ENCODE measurements at regions not wholly inside any gene's neighbourhood (a gene's known extent, or its start where the extent isn't known, plus 50 kb on each side); places are given as distances from the start of the nearest gene placed in this dataset.
"Not testable (repeated sequence)": the region's sequence is repeated elsewhere in the genome, so short reads cannot be mapped to it uniquely, and the experiment has no call there.

GRCh38 chr7:19982841-19983835, 209.7 kb upstream of the TMEM196 start:
- Histone ChIP-seq H3K27me3 (ENCODE audit: insufficient read depth, low read length) (no peaks in the 10 kb centered on the region), H3K4me1 (ENCODE audit: insufficient read depth, low read length) (no peaks in the 10 kb centered on the region; the same call in 1 of the 2 replicates), H3K4me3 (ENCODE audit: low read length) (no peak overlapping the region), H3K9me3 (ENCODE audit: insufficient read depth, low read depth, low read length) (no peaks in the 10 kb centered on the region; the same call in none of the 2 replicates), H3K27ac (ENCODE audit: low read length) (no peak overlapping the region), H3K9ac (ENCODE audit: low read depth, low read length) (no peak overlapping the region), H3K36me3 (ENCODE audit: insufficient read depth, low read depth, low read length) (no peaks in the 10 kb centered on the region)

- H3K4me3 ChIP-seq (ENCODE audit: low read length), result no peak overlapping the region
- H3K9ac ChIP-seq (ENCODE audit: low read depth, low read length), result no peak overlapping the region
- H3K36me3 ChIP-seq (ENCODE audit: insufficient read depth, low read depth, low read length), result no peaks in the 10 kb centered on the region
- H3K9me3 ChIP-seq (ENCODE audit: insufficient read depth, low read depth, low read length), result no peaks in the 10 kb centered on the region
- no peak overlapping the region for H3K27ac ChIP-seq (ENCODE audit: low read length)
- peaks cover 3% of the 10 kb centered on the region; the same call in 1 of the 2 replicates for H3K4me1 ChIP-seq (ENCODE audit: insufficient read depth, low read length)
- no peaks in the 10 kb centered on the region for H3K27me3 ChIP-seq (ENCODE audit: insufficient read depth, low read length)
These were observed 200.2 kb upstream of the TMEM196 start for GRCh38 chr7:19973581-19973980.

DNA sequence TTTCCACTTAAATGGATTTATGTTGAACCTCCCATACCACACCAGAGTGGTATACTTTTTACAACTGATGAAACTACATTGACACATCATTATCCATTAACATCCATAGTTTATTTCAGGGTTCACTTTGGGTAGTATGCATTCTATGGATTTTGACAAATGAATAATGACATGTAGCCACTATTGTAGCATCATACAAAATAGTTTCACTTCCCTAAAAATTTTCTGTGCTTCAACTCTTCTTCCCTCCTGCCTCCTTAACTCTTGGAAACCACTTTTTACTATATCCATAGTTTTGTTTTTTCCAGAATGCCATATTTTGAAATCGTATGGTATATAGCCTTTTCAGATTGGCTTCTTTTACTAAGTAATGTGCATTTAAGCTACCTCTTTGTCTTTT, 199.5 kb upstream of the TMEM196 start:
- Histone ChIP-seq H3K27me3 (ENCODE audit: insufficient read depth, low read length) (no peaks in the 10 kb centered on the region), H3K9me3 (ENCODE audit: insufficient read depth, low read depth, low read length) (no peaks in the 10 kb centered on the region)

DNA sequence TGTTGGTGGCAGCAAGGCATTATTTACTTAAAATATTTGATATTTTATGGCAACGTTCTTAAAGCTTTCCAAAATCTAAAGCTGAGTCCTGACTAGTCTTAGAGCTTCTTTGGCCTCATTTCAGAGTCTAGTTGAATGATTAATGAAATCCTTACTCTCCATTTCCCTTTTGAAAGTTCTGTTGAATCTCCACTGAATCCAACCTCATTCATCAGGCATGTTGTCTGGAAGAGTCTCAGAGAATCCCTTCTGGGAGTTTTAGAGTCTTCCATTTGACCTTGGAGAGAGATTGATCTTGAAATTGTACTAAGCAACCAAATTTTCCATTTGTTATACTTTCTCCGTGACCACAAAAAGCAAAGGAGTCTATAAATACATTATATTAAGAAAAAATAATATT, 198.5 kb upstream of the TMEM196 start:
- H3K9me3 ChIP-seq (ENCODE audit: insufficient read depth, low read depth, low read length), result no peaks in the 10 kb centered on the region
- no peaks in the 10 kb centered on the region for H3K36me3 ChIP-seq (ENCODE audit: insufficient read depth, low read depth, low read length)
- no peak overlapping the region for H3K4me3 ChIP-seq (ENCODE audit: low read length)
- H3K9ac ChIP-seq (ENCODE audit: low read depth, low read length), result no peak overlapping the region
- H3K27me3 ChIP-seq (ENCODE audit: insufficient read depth, low read length), result no peaks in the 10 kb centered on the region
- H3K4me1 ChIP-seq (ENCODE audit: insufficient read depth, low read length), result peaks cover 3% of the 10 kb centered on the region; the same call in 1 of the 2 replicates
- no peak overlapping the region for H3K27ac ChIP-seq (ENCODE audit: low read length)

More for the DNA sequence above, 199.5 kb upstream of the TMEM196 start:
- no peaks in the 10 kb centered on the region for H3K36me3 ChIP-seq (ENCODE audit: insufficient read depth, low read depth, low read length)
- no peak overlapping the region for H3K4me3 ChIP-seq (ENCODE audit: low read length)
- H3K27ac ChIP-seq (ENCODE audit: low read length), result no peak overlapping the region
- H3K4me1 ChIP-seq (ENCODE audit: insufficient read depth, low read length), result peaks cover 3% of the 10 kb centered on the region; the same call in 1 of the 2 replicates
- H3K9ac ChIP-seq (ENCODE audit: low read depth, low read length), result no peak overlapping the region

DNA sequence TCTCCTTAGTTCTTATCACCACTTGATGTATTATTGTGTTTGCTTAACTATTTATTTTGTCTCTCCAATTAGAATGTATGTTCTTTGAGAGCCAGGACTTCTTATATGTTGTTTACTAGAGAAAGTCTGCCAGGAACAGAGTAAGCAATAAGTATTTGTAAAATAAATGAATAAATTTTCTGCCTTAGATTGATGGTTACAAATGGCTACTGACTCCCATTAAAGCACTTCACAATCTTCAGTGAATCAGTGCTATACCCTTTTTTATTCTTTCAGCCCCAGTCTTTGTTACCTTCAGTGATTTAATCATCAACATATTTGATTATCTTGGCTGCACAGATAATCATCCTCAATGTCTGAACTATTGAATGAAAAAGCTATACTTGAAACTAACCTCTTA, 197.1 kb upstream of the TMEM196 start:
- no peak overlapping the region for H3K27ac ChIP-seq (ENCODE audit: low read length)
- no peaks in the 10 kb centered on the region for H3K27me3 ChIP-seq (ENCODE audit: insufficient read depth, low read length)
- no peak overlapping the region for H3K4me3 ChIP-seq (ENCODE audit: low read length)
- H3K9ac ChIP-seq (ENCODE audit: low read depth, low read length), result no peak overlapping the region
- H3K9me3 ChIP-seq (ENCODE audit: insufficient read depth, low read depth, low read length), result no peaks in the 10 kb centered on the region
- H3K36me3 ChIP-seq (ENCODE audit: insufficient read depth, low read depth, low read length), result no peaks in the 10 kb centered on the region
- H3K4me1 ChIP-seq (ENCODE audit: insufficient read depth, low read length), result peaks cover 3% of the 10 kb centered on the region; the same call in 1 of the 2 replicates

DNA sequence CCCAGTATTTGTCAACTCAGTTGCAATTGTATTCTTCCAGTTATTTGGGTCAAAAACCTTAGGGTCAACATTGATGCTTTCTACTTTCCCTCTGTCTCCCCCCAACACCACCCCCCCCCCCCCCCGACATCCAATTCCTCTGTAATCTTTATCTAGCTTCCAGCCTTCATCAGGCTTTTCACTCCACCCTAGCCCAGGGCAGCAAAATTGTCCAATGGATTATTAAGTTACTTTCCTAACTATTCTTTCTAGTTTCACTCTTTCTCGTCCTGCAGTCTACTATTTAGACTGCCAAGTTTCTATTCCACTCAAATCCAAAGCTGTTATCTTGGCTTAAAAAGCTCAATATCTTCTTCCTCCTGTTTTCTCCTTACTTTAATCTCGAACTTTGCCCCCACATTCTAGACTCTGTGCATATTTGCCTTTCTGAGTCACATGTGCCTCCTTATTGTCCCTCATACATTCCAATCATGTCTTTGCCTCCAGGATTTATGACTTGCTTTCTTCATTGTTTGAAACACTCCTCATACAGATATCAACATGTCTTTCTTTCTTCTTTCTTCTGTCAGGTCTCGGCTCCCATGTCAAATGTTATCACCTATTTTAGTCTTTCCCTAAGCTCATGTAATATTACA, 196.6 kb upstream of the TMEM196 start:
- H3K4me3 ChIP-seq (ENCODE audit: low read length), result no peak overlapping the region
- H3K4me1 ChIP-seq (ENCODE audit: insufficient read depth, low read length), result peaks cover 3% of the 10 kb centered on the region; the same call in 1 of the 2 replicates
- H3K36me3 ChIP-seq (ENCODE audit: insufficient read depth, low read depth, low read length), result no peaks in the 10 kb centered on the region
- H3K9ac ChIP-seq (ENCODE audit: low read depth, low read length), result no peak overlapping the region
- H3K27me3 ChIP-seq (ENCODE audit: insufficient read depth, low read length), result no peaks in the 10 kb centered on the region
- H3K9me3 ChIP-seq (ENCODE audit: insufficient read depth, low read depth, low read length), result no peaks in the 10 kb centered on the region
- no peak overlapping the region for H3K27ac ChIP-seq (ENCODE audit: low read length)

DNA sequence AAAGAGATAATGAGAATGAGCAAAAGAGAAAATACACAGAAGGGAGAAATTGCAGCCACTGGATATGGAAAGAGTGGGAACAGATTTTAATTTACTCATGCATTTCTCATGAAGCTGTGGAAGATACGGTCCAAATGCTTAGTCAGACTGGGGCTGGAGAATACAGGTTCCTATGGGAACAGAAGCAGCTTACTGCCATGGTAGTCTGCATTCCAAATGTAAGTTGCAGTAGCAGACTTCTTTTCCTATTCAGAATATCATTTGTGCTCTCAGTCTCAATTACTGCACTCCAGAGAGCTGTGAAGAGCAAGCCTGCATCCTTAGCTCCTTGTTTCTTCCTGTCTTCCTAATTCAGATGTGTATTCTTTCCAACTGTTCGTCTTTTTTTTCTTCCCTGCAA, 190.8 kb upstream of the TMEM196 start:
- Histone ChIP-seq H3K36me3 (ENCODE audit: insufficient read depth, low read depth, low read length) (no peaks in the 10 kb centered on the region; the same call in 1 of the 2 replicates), H3K4me3 (ENCODE audit: low read length) (no peak overlapping the region), H3K9me3 (ENCODE audit: insufficient read depth, low read depth, low read length) (no peaks in the 10 kb centered on the region), H3K27me3 (ENCODE audit: insufficient read depth, low read length) (no peaks in the 10 kb centered on the region), H3K27ac (ENCODE audit: low read length) (no peak overlapping the region), H3K4me1 (ENCODE audit: insufficient read depth, low read length) (no peaks in the 10 kb centered on the region), H3K9ac (ENCODE audit: low read depth, low read length) (no peak overlapping the region)

DNA sequence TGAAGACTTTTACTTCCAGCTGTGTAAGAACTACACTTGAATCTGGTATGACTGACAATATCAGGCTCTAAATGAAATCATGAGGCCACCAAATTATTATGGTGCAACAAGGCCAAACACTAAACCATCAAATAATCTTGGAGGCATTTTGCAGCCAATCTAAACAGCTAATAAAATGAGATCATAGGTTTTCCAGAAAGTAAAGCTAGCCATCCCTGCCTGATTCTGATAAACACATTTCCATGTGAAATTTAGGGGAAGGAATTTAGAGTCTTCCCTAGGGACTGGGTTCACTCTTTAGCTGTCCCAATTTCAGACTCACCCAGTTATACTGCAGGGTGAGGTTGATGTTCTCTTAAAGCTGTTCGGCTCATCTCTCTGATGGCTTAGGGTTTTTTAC, 190.3 kb upstream of the TMEM196 start:
- Histone ChIP-seq H3K4me3 (ENCODE audit: low read length) (no peak overlapping the region), H3K9me3 (ENCODE audit: insufficient read depth, low read depth, low read length) (no peaks in the 10 kb centered on the region), H3K9ac (ENCODE audit: low read depth, low read length) (no peak overlapping the region), H3K36me3 (ENCODE audit: insufficient read depth, low read depth, low read length) (no peaks in the 10 kb centered on the region; the same call in 1 of the 2 replicates), H3K4me1 (ENCODE audit: insufficient read depth, low read length) (no peaks in the 10 kb centered on the region), H3K27me3 (ENCODE audit: insufficient read depth, low read length) (no peaks in the 10 kb centered on the region), H3K27ac (ENCODE audit: low read length) (no peak overlapping the region)

DNA sequence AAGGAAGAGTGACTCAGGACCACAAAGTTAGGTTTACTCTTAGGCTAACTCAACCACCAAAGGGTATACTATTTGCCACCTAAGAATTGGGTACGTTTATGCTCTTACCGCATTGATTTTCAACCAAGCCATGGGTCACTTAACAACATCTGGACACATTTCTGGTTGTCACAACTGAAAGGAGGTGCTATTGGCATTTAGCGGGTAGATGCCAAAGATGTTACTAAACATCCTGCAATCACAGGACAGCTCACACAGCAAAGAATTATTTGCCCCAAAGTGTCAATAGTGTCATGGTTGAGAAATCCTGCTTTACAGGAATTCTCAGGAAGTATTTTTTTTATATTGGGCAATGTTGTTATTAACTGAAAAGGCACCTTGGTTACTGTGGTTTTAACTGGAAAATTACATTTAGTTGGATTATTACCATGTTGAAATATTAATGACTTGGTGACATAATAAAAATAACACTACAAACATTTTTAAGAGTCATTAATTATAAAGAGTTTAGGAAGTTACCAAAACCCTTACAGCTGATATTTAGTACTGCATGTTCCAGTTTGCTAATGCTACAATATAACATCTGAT, 185.0 kb upstream of the TMEM196 start:
- Histone ChIP-seq H3K27ac (ENCODE audit: low read length) (no peak overlapping the region), H3K36me3 (ENCODE audit: insufficient read depth, low read depth, low read length) (peaks cover 9% of the 10 kb centered on the region; the same call in 1 of the 2 replicates), H3K9me3 (ENCODE audit: insufficient read depth, low read depth, low read length) (peaks cover 25% of the 10 kb centered on the region), H3K9ac (ENCODE audit: low read depth, low read length) (no peak overlapping the region), H3K4me1 (ENCODE audit: insufficient read depth, low read length) (no peaks in the 10 kb centered on the region), H3K4me3 (ENCODE audit: low read length) (no peak overlapping the region), H3K27me3 (ENCODE audit: insufficient read depth, low read length) (no peaks in the 10 kb centered on the region)

DNA sequence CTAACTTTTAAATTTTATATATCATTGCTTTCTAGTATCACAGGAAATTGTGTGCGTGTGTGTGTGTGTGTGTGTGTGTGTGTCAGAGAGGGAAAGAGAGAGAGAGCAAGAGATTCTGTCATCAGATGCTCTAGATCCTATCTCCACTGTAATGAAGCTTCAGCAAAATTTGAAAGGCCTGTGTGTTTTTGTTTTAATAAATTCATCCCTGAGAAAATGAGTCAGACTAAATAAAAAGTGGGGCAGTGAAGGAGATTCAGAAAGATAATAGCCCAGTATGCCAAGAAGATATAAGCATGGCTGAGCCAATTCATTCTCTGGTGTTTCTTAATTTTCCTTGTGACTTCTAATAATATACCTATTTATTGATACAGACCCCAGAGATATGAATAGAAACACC, 184.2 kb upstream of the TMEM196 start:
- no peaks in the 10 kb centered on the region for H3K27me3 ChIP-seq (ENCODE audit: insufficient read depth, low read length)
- no peak overlapping the region for H3K27ac ChIP-seq (ENCODE audit: low read length)
- peaks cover 9% of the 10 kb centered on the region; the same call in 1 of the 2 replicates for H3K36me3 ChIP-seq (ENCODE audit: insufficient read depth, low read depth, low read length)
- H3K9ac ChIP-seq (ENCODE audit: low read depth, low read length), result no peak overlapping the region
- peaks cover 25% of the 10 kb centered on the region for H3K9me3 ChIP-seq (ENCODE audit: insufficient read depth, low read depth, low read length)
- no peaks in the 10 kb centered on the region for H3K4me1 ChIP-seq (ENCODE audit: insufficient read depth, low read length)
- H3K4me3 ChIP-seq (ENCODE audit: low read length), result no peak overlapping the region

GRCh38 chr7:19954166-19954565, 180.7 kb upstream of the TMEM196 start:
- H3K4me3 ChIP-seq (ENCODE audit: low read length); H3K27ac ChIP-seq (ENCODE audit: low read length); H3K4me1 ChIP-seq (ENCODE audit: insufficient read depth, low read length); H3K9ac ChIP-seq (ENCODE audit: low read depth, low read length); H3K27me3 ChIP-seq (ENCODE audit: insufficient read depth, low read length); H3K36me3 ChIP-seq (ENCODE audit: insufficient read depth, low read depth, low read length): not testable (repeated sequence)
- peaks cover 25% of the 10 kb centered on the region for H3K9me3 ChIP-seq (ENCODE audit: insufficient read depth, low read depth, low read length)
